CD4-positive, alpha-beta memory T cell (primary cell): ENCODE measurements at regions not wholly inside any gene's neighbourhood (a gene's known extent, or its start where the extent isn't known, plus 50 kb on each side); places are given as distances from the start of the nearest gene placed in this dataset.

Experiments used
- CTCF ChIA-PET: fragments of 350-600 bp; sonication (Branson Sonifier 250); formaldehyde crosslinking; loops from one replicate; lab custom pipeline; 2021; ENCODE audit warnings: inconsistent platforms; ENCODE audit not compliant: partially characterized antibody; lab: Charles Lee
- POLR2A ChIA-PET: fragments of 350-600 bp; sonication (Branson Sonifier 250); formaldehyde crosslinking; loops from one replicate; lab custom pipeline; 2021; ENCODE audit not compliant: partially characterized antibody; lab: Charles Lee
- DNase-seq, 5 donors: peaks; one replicate each; pipeline versions ENCODE4 v3.0.0 to v3.0.0-alpha.2; 2020 to 2022; ENCODE audit warnings: mixed read lengths in 1 of 5
- H3K27ac ChIP-seq: one replicate; pipeline ENCODE4 v1.7.0; 2013; ENCODE audit warnings: low read depth, low read length
- H3K27me3 ChIP-seq: 2 replicates; pipeline ENCODE4 v1.7.0; 2013; ENCODE audit warnings: mild to moderate bottlenecking, low read length, moderate library complexity; ENCODE audit not compliant: insufficient read depth
- H3K36me3 ChIP-seq: 2 replicates; pipeline ENCODE4 v1.7.0; 2013; ENCODE audit warnings: mild to moderate bottlenecking, low read length, moderate library complexity; ENCODE audit not compliant: insufficient read depth
- H3K4me1 ChIP-seq: 2 replicates; pipeline ENCODE4 v1.7.0; 2013; ENCODE audit warnings: mild to moderate bottlenecking, low read length, moderate library complexity; ENCODE audit not compliant: insufficient read depth
- H3K4me3 ChIP-seq, 2 donors: one replicate each; pipeline ENCODE4 v1.7.0; 2013; ENCODE audit warnings: low read length in 2 of 2, mild to moderate bottlenecking in 1 of 2
- H3K9me3 ChIP-seq, 2 donors: one replicate each; pipeline ENCODE4 v1.7.0; 2013; ENCODE audit warnings: low read length in 2 of 2, control low read depth in 1 of 2; ENCODE audit not compliant: control insufficient read depth in 1 of 2
- H3K27ac Mint-ChIP-seq, 7 donors: one replicate each; pipeline ENCODE4 v1.8.0; 2020 to 2021; ENCODE audit warnings: mixed read lengths in 7 of 7, mild to moderate bottlenecking in 6 of 7, inconsistent platforms in 3 of 7, moderate library complexity in 3 of 7
- H3K27me3 Mint-ChIP-seq, 2 donors: one replicate each; pipeline ENCODE4 v1.8.0; 2020 to 2021; ENCODE audit warnings: mixed read lengths in 2 of 2
- H3K36me3 Mint-ChIP-seq, 2 donors: one replicate each; pipeline ENCODE4 v1.8.0; 2020 to 2021; ENCODE audit warnings: mixed read lengths in 2 of 2, inconsistent platforms in 1 of 2, mild to moderate bottlenecking in 1 of 2
- H3K4me1 Mint-ChIP-seq, 4 donors: one replicate each; pipeline ENCODE4 v1.8.0; 2020 to 2021; ENCODE audit warnings: mixed read lengths in 4 of 4, mild to moderate bottlenecking in 1 of 4
- H3K4me3 Mint-ChIP-seq, 8 donors: one replicate each; pipeline ENCODE4 v1.8.0; 2020 to 2021; ENCODE audit warnings: mixed read lengths in 8 of 8, mild to moderate bottlenecking in 7 of 8, moderate library complexity in 6 of 8, inconsistent platforms in 3 of 8
- H3K9me3 Mint-ChIP-seq, 8 donors: one replicate each; pipeline ENCODE4 v1.8.0; 2020 to 2021; ENCODE audit warnings: mixed read lengths in 8 of 8, mild to moderate bottlenecking in 5 of 8, inconsistent platforms in 3 of 8, moderate library complexity in 1 of 8
- intact Hi-C: fragments of 100-400 bp; cut with micrococcal nuclease; formaldehyde crosslinking; loops from one replicate; pipeline ENCODE4 v1.15.1; 2023

DNA sequence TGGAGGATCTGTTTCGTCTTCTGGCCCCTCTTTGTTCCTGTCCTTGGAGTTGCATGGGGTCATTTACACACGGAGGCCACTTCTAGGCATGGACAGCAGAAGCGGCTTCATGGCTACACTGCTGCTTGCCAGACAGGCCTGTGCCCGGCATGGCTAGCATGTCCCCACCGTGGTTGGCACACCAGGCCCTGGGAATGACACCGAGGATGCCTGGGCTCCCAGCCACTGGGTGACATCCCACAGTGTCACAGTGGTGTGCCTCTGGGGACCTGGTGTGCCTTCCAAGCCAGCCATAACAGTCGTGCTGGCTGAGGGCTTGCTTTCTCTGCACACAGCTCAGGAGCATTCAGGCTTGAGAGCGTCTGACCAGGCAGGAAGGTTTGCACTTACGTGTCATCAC, 910.1 kb downstream of the TBC1D22A start:
- no peak for DNase-seq
- Histone ChIP-seq H3K27ac (no peak overlapping the region), H3K27me3 (no peaks in the 10 kb centered on the region), H3K9me3 (no peaks in the 10 kb centered on the region), H3K4me3 (no peak overlapping the region), H3K36me3 (no peaks in the 10 kb centered on the region), H3K4me1 (no peaks in the 10 kb centered on the region)
- peaks cover 0 to 2% (median 0%) of the 10 kb centered on the region in 4 donors for H3K4me1 Mint-ChIP-seq
- ChIA-PET CTCF (no interaction called here), POLR2A (interaction anchor here (0.7 kb wide), 1 partner anchor 1859 kb away, joined by 3 read pairs; no protein-coding TSS in a partner anchor)
- H3K9me3 Mint-ChIP-seq = peaks cover 0 to 6% (median 2%) of the 10 kb centered on the region in 8 donors
- peaks cover 0 to 6% of the 10 kb centered on the region in 2 donors for H3K27me3 Mint-ChIP-seq
- no peak overlapping the region for H3K27ac Mint-ChIP-seq
- H3K36me3 Mint-ChIP-seq = no peaks in the 10 kb centered on the region
- intact Hi-C loops = no loop called here
- H3K4me3 Mint-ChIP-seq = no peak overlapping the region

DNA sequence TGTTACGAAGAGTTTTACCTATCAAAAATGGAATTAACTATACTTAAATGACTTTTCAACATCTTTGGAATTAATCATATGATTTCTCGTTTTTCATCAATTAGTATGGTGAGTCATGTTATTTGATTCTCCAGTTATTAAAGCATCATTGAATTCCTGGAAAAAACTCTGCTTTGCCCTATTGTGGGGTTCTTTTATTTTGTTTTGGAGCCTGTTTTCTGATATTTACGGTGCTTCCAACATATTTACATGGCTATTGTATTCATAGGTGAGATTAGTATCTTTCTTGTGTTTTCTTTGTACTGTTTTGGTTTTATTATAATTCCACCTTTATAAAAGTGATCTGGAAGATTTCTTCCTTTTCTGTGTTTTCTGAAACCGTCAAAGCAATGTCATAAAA, 902.7 kb downstream of the TBC1D22A start:
- Histone ChIP-seq H3K36me3 (no peaks in the 10 kb centered on the region), H3K27ac (no peak overlapping the region), H3K27me3 (no peaks in the 10 kb centered on the region), H3K9me3 (no peaks in the 10 kb centered on the region), H3K4me3 (no peak overlapping the region), H3K4me1 (no peaks in the 10 kb centered on the region)
- no peaks in the 10 kb centered on the region for H3K36me3 Mint-ChIP-seq
- POLR2A ChIA-PET = no interaction called here
- peaks cover 0 to 7% of the 10 kb centered on the region in 2 donors for H3K27me3 Mint-ChIP-seq
- CTCF ChIA-PET = no interaction called here
- no peak overlapping the region for H3K4me3 Mint-ChIP-seq
- peaks cover 0 to 18% (median 8%) of the 10 kb centered on the region in 8 donors for H3K9me3 Mint-ChIP-seq
- H3K4me1 Mint-ChIP-seq = no peaks in the 10 kb centered on the region
- no peak for DNase-seq
- no peak overlapping the region for H3K27ac Mint-ChIP-seq
- intact Hi-C loops = no loop called here

DNA sequence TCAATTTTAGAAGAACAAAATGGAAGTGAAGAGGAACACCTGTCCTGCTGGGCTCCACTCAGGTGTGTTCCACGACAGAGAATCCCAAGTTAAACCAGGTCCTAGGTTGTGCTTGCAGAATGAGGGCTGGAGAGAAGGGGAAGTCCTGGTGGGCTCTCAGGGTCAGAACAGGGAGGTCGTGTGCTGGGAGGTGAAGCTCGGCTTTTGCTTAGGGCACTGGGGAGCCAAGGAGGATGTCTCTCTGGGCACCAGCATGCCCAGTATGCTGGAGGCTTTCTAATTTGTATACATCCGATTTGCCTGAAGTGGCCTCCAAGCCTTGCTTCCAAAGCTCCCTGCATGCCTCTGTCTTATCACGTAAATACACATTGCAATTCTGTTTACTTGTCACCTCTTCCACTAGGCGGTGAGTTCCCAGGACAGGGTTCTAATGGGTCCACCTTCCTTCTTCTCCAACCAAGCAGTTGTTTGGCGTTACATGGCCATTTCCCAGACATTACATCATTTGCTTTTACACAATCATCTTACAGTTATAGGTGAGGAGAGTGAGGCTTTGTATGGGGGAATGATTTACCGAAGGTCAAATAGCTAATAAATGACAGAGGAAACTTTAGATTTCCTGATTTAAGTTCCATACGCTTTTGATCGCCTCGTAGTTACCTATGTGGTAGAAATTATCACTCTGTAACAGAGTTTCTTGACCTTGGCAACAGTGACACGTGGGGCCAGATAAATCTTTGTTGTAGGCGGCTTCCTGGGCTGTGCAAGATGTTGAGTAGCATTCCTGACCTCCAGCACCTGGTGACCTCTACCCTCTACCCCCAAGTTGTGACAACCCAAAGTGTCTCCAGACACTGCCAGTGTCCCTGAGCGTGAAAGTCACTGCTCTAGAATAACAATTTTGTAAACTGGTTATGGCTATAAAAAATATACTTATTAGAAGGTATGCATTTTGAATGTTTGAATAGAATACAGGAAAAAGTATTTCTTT, 901.5 kb downstream of the TBC1D22A start:
- no peaks in the 10 kb centered on the region for H3K36me3 ChIP-seq
- H3K4me3 ChIP-seq = no peak overlapping the region
- no peaks in the 10 kb centered on the region for H3K27me3 ChIP-seq
- Mint-ChIP-seq H3K27me3 (peaks cover 0 to 5% of the 10 kb centered on the region in 2 donors), H3K4me1 (no peaks in the 10 kb centered on the region), H3K9me3 (peaks cover 0 to 18% (median 6%) of the 10 kb centered on the region in 8 donors), H3K36me3 (no peaks in the 10 kb centered on the region), H3K4me3 (no peak overlapping the region), H3K27ac (no peak overlapping the region)
- no peaks in the 10 kb centered on the region for H3K4me1 ChIP-seq
- no peak for DNase-seq
- intact Hi-C loops = no loop called here
- POLR2A ChIA-PET = no interaction called here
- no peaks in the 10 kb centered on the region for H3K9me3 ChIP-seq
- H3K27ac ChIP-seq = no peak overlapping the region
- CTCF ChIA-PET = no interaction called here

DNA sequence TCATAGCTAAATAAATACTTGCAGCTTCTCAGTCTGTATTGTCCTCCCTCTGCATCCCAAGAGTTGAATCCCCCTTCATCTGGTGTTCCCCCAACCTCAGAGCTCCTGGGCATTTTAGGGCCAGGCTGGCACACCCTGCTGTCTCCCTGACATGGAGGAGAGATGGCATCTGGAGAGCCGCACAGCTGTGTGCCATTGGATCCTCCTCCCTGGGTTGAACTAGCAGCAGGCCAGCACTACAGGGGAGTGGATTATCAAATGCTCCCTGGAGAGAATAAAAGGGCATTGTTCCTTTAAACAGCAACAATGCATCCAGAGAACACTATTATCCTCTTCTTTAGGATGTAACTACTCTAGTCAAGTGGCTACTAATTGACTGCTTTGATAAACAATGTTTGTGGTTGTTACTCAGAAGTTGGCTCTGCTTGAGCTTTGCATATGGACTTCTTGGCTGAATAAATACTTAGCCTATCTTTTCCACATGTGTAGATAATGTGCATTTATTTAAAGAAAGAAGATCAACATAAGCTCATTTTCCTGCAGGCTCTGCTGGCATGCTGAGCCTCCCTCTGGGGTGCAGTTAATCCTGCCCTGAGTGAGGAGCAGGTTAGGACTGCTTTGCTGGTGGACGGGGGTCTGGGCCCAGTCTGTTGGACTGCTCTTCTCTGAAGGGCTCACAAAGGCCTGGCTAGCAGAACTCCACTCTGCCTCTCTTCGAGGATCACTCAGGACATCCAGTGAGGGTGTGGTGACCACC, 897.2 kb downstream of the TBC1D22A start:
- no peak overlapping the region for H3K27ac Mint-ChIP-seq
- H3K4me3 ChIP-seq = no peak overlapping the region
- H3K36me3 ChIP-seq = no peaks in the 10 kb centered on the region
- H3K36me3 Mint-ChIP-seq = no peaks in the 10 kb centered on the region
- peaks cover 0 to 4% of the 10 kb centered on the region in 2 donors for H3K27me3 Mint-ChIP-seq
- intact Hi-C loops = no loop called here
- H3K4me3 Mint-ChIP-seq = no peak overlapping the region
- no peaks in the 10 kb centered on the region for H3K4me1 Mint-ChIP-seq
- H3K9me3 ChIP-seq = no peaks in the 10 kb centered on the region
- peaks cover 0 to 13% (median 6%) of the 10 kb centered on the region in 8 donors for H3K9me3 Mint-ChIP-seq
- H3K27me3 ChIP-seq = no peaks in the 10 kb centered on the region
- ChIA-PET POLR2A (no interaction called here), CTCF (no interaction called here)
- no peaks in the 10 kb centered on the region for H3K4me1 ChIP-seq
- no peak for DNase-seq
- H3K27ac ChIP-seq = no peak overlapping the region

DNA sequence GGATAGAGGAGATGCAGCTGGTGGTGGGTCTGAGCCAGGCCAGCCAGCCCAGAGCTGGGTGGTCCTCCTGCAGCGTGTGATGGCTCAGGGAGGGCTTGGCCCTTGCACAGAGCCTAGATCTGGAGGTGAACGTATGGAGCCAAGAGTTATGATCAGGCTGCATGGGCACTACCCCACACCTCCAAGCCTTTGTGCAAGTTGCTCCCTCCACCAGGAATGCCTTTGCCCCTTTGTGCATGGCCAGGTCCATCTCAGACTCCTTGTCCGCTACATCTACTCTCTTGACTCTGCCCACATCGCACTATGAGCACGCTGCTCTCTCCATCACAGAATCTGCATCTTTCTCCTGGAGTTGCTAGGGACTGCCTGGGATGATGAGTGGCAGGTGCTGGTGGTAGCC, 895.7 kb downstream of the TBC1D22A start:
- DNase-seq = no peak
- Mint-ChIP-seq H3K27ac (no peak overlapping the region), H3K4me3 (no peak overlapping the region), H3K4me1 (no peaks in the 10 kb centered on the region), H3K36me3 (no peaks in the 10 kb centered on the region), H3K27me3 (peaks cover 0 to 4% of the 10 kb centered on the region in 2 donors), H3K9me3 (peaks cover 0 to 10% (median 3%) of the 10 kb centered on the region in 8 donors)
- H3K9me3 ChIP-seq = no peaks in the 10 kb centered on the region
- ChIA-PET POLR2A (no interaction called here), CTCF (no interaction called here)
- no peak overlapping the region for H3K4me3 ChIP-seq
- no peaks in the 10 kb centered on the region for H3K27me3 ChIP-seq
- H3K27ac ChIP-seq = no peak overlapping the region
- no peaks in the 10 kb centered on the region for H3K4me1 ChIP-seq
- intact Hi-C loops = no loop called here
- H3K36me3 ChIP-seq = no peaks in the 10 kb centered on the region

DNA sequence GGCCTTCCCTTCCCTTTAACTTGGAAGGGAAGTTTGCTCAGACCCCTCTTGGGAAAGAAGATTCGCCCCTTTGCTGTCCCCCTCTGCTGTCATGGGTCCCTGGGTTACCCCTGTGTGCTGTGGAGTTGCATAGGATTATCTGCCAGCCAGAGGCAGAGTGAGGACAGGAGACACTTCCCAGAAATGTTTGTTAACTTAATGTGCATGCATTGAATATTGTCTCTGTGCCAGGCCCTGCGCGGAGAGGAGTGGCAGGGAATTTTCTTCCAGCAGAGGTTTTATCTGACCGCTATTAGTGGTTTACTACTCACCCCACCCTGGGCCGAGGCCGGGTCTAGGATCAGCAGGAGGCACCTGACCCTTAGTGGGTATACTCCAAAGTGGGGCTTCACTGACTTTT, 894.8 kb downstream of the TBC1D22A start:
- ChIA-PET POLR2A (no interaction called here), CTCF (no interaction called here)
- H3K4me1 Mint-ChIP-seq = no peaks in the 10 kb centered on the region
- DNase-seq = no peak
- H3K27ac Mint-ChIP-seq = no peak overlapping the region
- H3K36me3 Mint-ChIP-seq = no peaks in the 10 kb centered on the region
- no peak overlapping the region for H3K4me3 Mint-ChIP-seq
- Histone ChIP-seq H3K36me3 (no peaks in the 10 kb centered on the region), H3K9me3 (no peaks in the 10 kb centered on the region), H3K4me3 (no peak overlapping the region), H3K4me1 (no peaks in the 10 kb centered on the region), H3K27ac (no peak overlapping the region), H3K27me3 (no peaks in the 10 kb centered on the region)
- intact Hi-C loops = no loop called here
- H3K9me3 Mint-ChIP-seq = peaks cover 0 to 7% (median 3%) of the 10 kb centered on the region in 8 donors
- H3K27me3 Mint-ChIP-seq = peaks cover 0 to 4% of the 10 kb centered on the region in 2 donors

DNA sequence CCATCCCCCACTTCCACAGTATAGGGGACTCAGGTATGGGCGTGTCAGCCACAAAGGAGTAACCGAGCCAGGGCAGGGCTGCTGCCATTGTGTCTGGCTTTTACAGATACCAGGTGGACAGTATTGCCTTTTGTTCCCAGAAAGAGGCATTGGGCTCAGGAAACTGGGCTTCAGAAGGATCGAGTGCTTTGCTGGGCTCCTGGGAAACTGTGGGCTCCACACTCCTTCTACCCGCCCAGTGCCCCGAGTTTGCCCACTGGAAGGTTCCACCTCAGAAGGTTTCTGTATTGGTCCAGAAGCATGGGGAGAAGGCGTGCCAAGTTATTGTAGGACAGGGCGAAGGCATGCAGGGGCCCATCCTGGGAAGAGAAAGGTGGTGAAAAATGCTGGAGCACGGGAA, 894.4 kb downstream of the TBC1D22A start:
- ChIA-PET CTCF (no interaction called here), POLR2A (no interaction called here)
- Histone ChIP-seq H3K9me3 (no peaks in the 10 kb centered on the region), H3K27ac (no peak overlapping the region), H3K4me1 (no peaks in the 10 kb centered on the region), H3K27me3 (no peaks in the 10 kb centered on the region), H3K36me3 (no peaks in the 10 kb centered on the region), H3K4me3 (no peak overlapping the region)
- no peaks in the 10 kb centered on the region for H3K4me1 Mint-ChIP-seq
- H3K27me3 Mint-ChIP-seq = peaks cover 0 to 4% of the 10 kb centered on the region in 2 donors
- DNase-seq = no peak
- no peaks in the 10 kb centered on the region for H3K36me3 Mint-ChIP-seq
- intact Hi-C loops = no loop called here
- H3K4me3 Mint-ChIP-seq = no peak overlapping the region
- H3K9me3 Mint-ChIP-seq = peaks cover 0 to 7% (median 3%) of the 10 kb centered on the region in 8 donors
- H3K27ac Mint-ChIP-seq = no peak overlapping the region
